HEK293T (cell line): ENCODE measurements at regions not wholly inside any gene's neighbourhood (a gene's known extent, or its start where the extent isn't known, plus 50 kb on each side); places are given as distances from the start of the nearest gene placed in this dataset.

Experiments
- LEF1 ChIP-seq: fragments of 450-650 bp; IDR thresholded peaks from 2 replicates; pipeline ENCODE4 v1.6.1; 2017; ENCODE audit warnings: mild to moderate bottlenecking, borderline replicate concordance
- NFRKB ChIP-seq: fragments of 450-650 bp; IDR thresholded peaks from 2 replicates; pipeline ENCODE4 v1.6.1; 2016; ENCODE audit warnings: mild to moderate bottlenecking, moderate library complexity

DNA sequence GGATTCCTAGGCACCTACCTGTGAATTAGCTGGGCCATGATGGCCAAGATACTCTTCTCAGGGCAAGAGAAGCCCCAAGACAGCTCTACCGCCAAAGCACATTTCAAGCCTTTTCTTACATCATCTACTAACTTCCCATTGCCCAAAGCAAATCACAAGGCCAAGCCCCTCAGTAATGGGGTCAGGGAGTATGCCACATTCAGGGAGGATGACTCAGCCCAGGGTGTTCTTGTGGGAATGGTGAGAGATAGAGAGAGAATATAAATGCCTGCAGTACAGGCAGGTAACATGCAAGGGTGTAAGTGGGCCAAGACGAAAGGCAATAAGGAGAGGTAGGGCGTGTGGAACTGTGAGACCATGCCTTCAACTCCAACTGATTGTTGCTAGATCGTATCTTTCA lies 162.5 kb upstream of the ISX start:
- TF ChIP-seq LEF1 = no peak
- no peak for TF ChIP-seq NFRKB
